IMR-90 (cell line): ENCODE measurements at regions not wholly inside any gene's neighbourhood (a gene's known extent, or its start where the extent isn't known, plus 50 kb on each side); places are given as distances from the start of the nearest gene placed in this dataset.

Experiments
- ATAC-seq: fragments of 200-7000 bp; cut with Tn5 transposase; 2 replicates; pipeline ENCODE4 v1.9.1; 2020; ENCODE audit warnings: low read depth, mild to moderate bottlenecking, moderate library complexity
- BruUV-seq: library from RNA; stranded (reverse); fragments of 400-500 nt; replicated peaks from 2 replicates; lab custom pipeline; 2021; lab: Mats Ljungman, UMichigan
- CTCF ChIA-PET: fragments of 300-600 bp; formaldehyde crosslinking; extraction: SDS; loops from one replicate; lab custom pipeline; 2021; ENCODE audit warnings: antibody characterized with exemption; lab: Yijun Ruan, JAX
- POLR2A ChIA-PET: fragments of 300-600 bp; sonication (Branson Sonifier 250); formaldehyde crosslinking; loops from one replicate; lab custom pipeline; 2022; ENCODE audit warnings: antibody characterized with exemption; ENCODE audit not compliant: unreplicated experiment; lab: Charles Lee
- DNase-seq: peaks from one replicate; pipeline ENCODE4 v3.0.0; 2013
- H2AFZ ChIP-seq: replicated peaks from 2 replicates; pipeline ENCODE3; 2013; ENCODE audit warnings: low read length, mild to moderate bottlenecking; ENCODE audit not compliant: poor library complexity
- H2AK5ac ChIP-seq: 2 replicates; pipeline ENCODE4 v1.6.1; 2013; ENCODE audit warnings: low read depth, low read length, inconsistent platforms
- H2AK9ac ChIP-seq: replicated peaks from 2 replicates; pipeline ENCODE3; 2013; ENCODE audit warnings: mild to moderate bottlenecking, low read depth, low read length, moderate library complexity; ENCODE audit not compliant: poor library complexity
- H2BK120ac ChIP-seq: 2 replicates; pipeline ENCODE4 v1.6.1; 2013; ENCODE audit warnings: low read depth, low read length, inconsistent platforms
- H2BK15ac ChIP-seq: 3 replicates; pipeline ENCODE4 v1.6.1; 2013; ENCODE audit warnings: low read depth, low read length, inconsistent platforms
- H2BK20ac ChIP-seq: 2 replicates; pipeline ENCODE4 v1.6.1; 2013; ENCODE audit warnings: low read depth, mild to moderate bottlenecking, inconsistent platforms, low read length, moderate library complexity
- H2BK5ac ChIP-seq: 2 replicates; pipeline ENCODE4 v1.6.1; 2013; ENCODE audit warnings: mild to moderate bottlenecking, low read depth, low read length, inconsistent platforms; ENCODE audit not compliant: poor library complexity, severe bottlenecking
- H3K14ac ChIP-seq: replicated peaks from 2 replicates; pipeline ENCODE4 v1.6.1; 2013; ENCODE audit warnings: low read depth, low read length, inconsistent platforms
- H3K18ac ChIP-seq: 2 replicates; pipeline ENCODE4 v1.6.1; 2013; ENCODE audit warnings: low read depth, low read length, control low read depth
- H3K23ac ChIP-seq: 2 replicates; pipeline ENCODE4 v1.6.1; 2013; ENCODE audit warnings: low read depth, low read length, inconsistent platforms
- H3K27ac ChIP-seq: 2 replicates; pipeline ENCODE4 v1.5.1; 2013; ENCODE audit warnings: mild to moderate bottlenecking, control low read depth, low read length; ENCODE audit not compliant: insufficient read depth
- H3K27me3 ChIP-seq: 2 replicates; pipeline ENCODE4 v1.6.1; 2013; ENCODE audit warnings: low read length; ENCODE audit not compliant: control insufficient read depth, insufficient read depth
- H3K36me3 ChIP-seq: 2 replicates; pipeline ENCODE4 v1.6.1; 2013; ENCODE audit warnings: low read length, mixed read lengths; ENCODE audit not compliant: control insufficient read depth, insufficient read depth
- H3K4ac ChIP-seq: 2 replicates; pipeline ENCODE4 v1.6.1; 2013; ENCODE audit warnings: low read depth, low read length, inconsistent platforms
- H3K4me1 ChIP-seq: 2 replicates; pipeline ENCODE4 v1.6.1; 2013; ENCODE audit warnings: low read length, mixed read lengths; ENCODE audit not compliant: control insufficient read depth, insufficient read depth
- H3K4me2 ChIP-seq: 2 replicates; pipeline ENCODE4 v1.6.1; 2013; ENCODE audit warnings: low read depth, mild to moderate bottlenecking, control low read depth, low read length, moderate library complexity
- H3K4me3 ChIP-seq: 2 replicates; pipeline ENCODE4 v1.5.1; 2013; ENCODE audit warnings: low read depth, mild to moderate bottlenecking, control low read depth, low read length, moderate library complexity; ENCODE audit not compliant: insufficient read depth
- H3K56ac ChIP-seq: 2 replicates; pipeline ENCODE4 v1.6.1; 2013; ENCODE audit warnings: low read length, inconsistent platforms; ENCODE audit not compliant: insufficient read depth; ENCODE audit errors: extremely low read depth
- H3K79me1 ChIP-seq, 2 experiments: 2 replicates each; pipeline ENCODE4 v1.6.1; 2013; ENCODE audit warnings: low read length in 2 of 2, inconsistent platforms in 1 of 2, low read depth in 1 of 2
- H3K9ac ChIP-seq: 2 replicates; pipeline ENCODE4 v1.6.1; 2013; ENCODE audit warnings: low read depth, low read length, control low read depth
- H3K9me1 ChIP-seq: 2 replicates; pipeline ENCODE4 v1.6.1; 2013; ENCODE audit warnings: low read length, inconsistent platforms; ENCODE audit not compliant: insufficient read depth
- H3K9me3 ChIP-seq: 2 replicates; pipeline ENCODE4 v1.6.1; 2013; ENCODE audit warnings: low read length; ENCODE audit not compliant: control insufficient read depth, insufficient read depth
- H4K20me1 ChIP-seq: 2 replicates; pipeline ENCODE4 v1.6.1; 2013; ENCODE audit warnings: low read length, inconsistent platforms; ENCODE audit not compliant: insufficient read depth
- H4K5ac ChIP-seq: 2 replicates; pipeline ENCODE4 v1.6.1; 2013; ENCODE audit warnings: mild to moderate bottlenecking, low read depth, low read length, control low read depth
- H4K8ac ChIP-seq, 2 experiments: 2 replicates each; pipeline ENCODE4 v1.6.1; 2013; ENCODE audit warnings: low read depth in 2 of 2, low read length in 2 of 2, control low read depth in 1 of 2, inconsistent platforms in 1 of 2
- H4K91ac ChIP-seq: 2 replicates; pipeline ENCODE4 v1.6.1; 2013; ENCODE audit warnings: low read depth, low read length, inconsistent platforms; ENCODE audit not compliant: insufficient read depth
- BHLHE40 ChIP-seq: fragments of 150-350 bp; IDR thresholded peaks from 2 replicates; pipeline ENCODE4 v1.6.1; 2016; ENCODE audit warnings: mild to moderate bottlenecking, low read depth, low read length
- CEBPB ChIP-seq: IDR thresholded peaks from 2 replicates; pipeline ENCODE4 v1.6.1; 2012; ENCODE audit warnings: low read depth, low read length, improper control_type of control experiment
- CHD1 ChIP-seq: IDR thresholded peaks from 2 replicates; pipeline ENCODE4 v1.6.1; 2012; ENCODE audit warnings: low read depth, low read length, improper control_type of control experiment
- CTCF ChIP-seq: conservative IDR thresholded peaks from 2 replicates; pipeline ENCODE4 v1.5.1; 2012; ENCODE audit warnings: mild to moderate bottlenecking, low read depth, low read length, improper control_type of control experiment
- ELK1 ChIP-seq: fragments of 150-350 bp; IDR thresholded peaks from 2 replicates; pipeline ENCODE4 v1.6.1; 2016; ENCODE audit warnings: low read depth, mild to moderate bottlenecking, low read length, moderate library complexity, borderline replicate concordance
- FOS ChIP-seq: fragments of 150-350 bp; IDR thresholded peaks from 2 replicates; pipeline ENCODE4 v1.6.1; 2016; ENCODE audit warnings: low read depth, low read length
- MAFK ChIP-seq: IDR thresholded peaks from 2 replicates; pipeline ENCODE4 v1.6.1; 2012; ENCODE audit warnings: low read depth, low read length, improper control_type of control experiment
- MAZ ChIP-seq: IDR thresholded peaks from 2 replicates; pipeline ENCODE4 v1.6.1; 2012; ENCODE audit warnings: low read depth, mild to moderate bottlenecking, low read length, improper control_type of control experiment, moderate library complexity, borderline replicate concordance
- MXI1 ChIP-seq: IDR thresholded peaks from 2 replicates; pipeline ENCODE4 v1.6.1; 2012; ENCODE audit warnings: low read depth, mild to moderate bottlenecking, low read length, moderate library complexity, borderline replicate concordance
- NFE2L2 ChIP-seq: fragments of 150-350 bp; IDR thresholded peaks from 2 replicates; pipeline ENCODE4 v1.6.1; 2016; ENCODE audit warnings: low read depth, mild to moderate bottlenecking, low read length
- POLR2A ChIP-seq: IDR thresholded peaks from 2 replicates; pipeline ENCODE4 v1.6.1; 2012; ENCODE audit warnings: mild to moderate bottlenecking, low read depth, low read length
- RAD21 ChIP-seq: IDR thresholded peaks from 2 replicates; pipeline ENCODE4 v1.6.1; 2012; ENCODE audit warnings: low read length, improper control_type of control experiment
- RCOR1 ChIP-seq: IDR thresholded peaks from 2 replicates; pipeline ENCODE4 v1.6.1; 2012; ENCODE audit warnings: mild to moderate bottlenecking, low read length, improper control_type of control experiment; ENCODE audit not compliant: insufficient replicate concordance
- RFX5 ChIP-seq: IDR thresholded peaks from 2 replicates; pipeline ENCODE4 v1.8.0; 2012; ENCODE audit warnings: low read depth, mild to moderate bottlenecking, low read length, moderate library complexity
- SMC3 ChIP-seq: fragments of 150-350 bp; IDR thresholded peaks from 2 replicates; pipeline ENCODE4 v1.6.1; 2016; ENCODE audit warnings: low read depth, mild to moderate bottlenecking, antibody characterized with exemption, low read length, moderate library complexity
- USF2 ChIP-seq: fragments of 150-350 bp; IDR thresholded peaks from 2 replicates; pipeline ENCODE4 v1.6.1; 2017; ENCODE audit warnings: mild to moderate bottlenecking, antibody characterized with exemption, low read length, low read depth
- WGBS, 2 experiments: methylation state at CpG; one replicate each; pipeline versions ENCODE4 v1.1.5 to v1.1.7; 2013; ENCODE audit warnings: missing lambda C conversion rate in 2 of 2; ENCODE audit not compliant: insufficient read length in 1 of 2; ENCODE audit errors: extremely low coverage in 2 of 2; 5-methylcytosine and 5-hydroxymethylcytosine counted together
- dilution Hi-C: fragments of 300-500 bp; cut with HindIII; formaldehyde crosslinking; loops from one replicate; pipeline ENCODE4 v1.14.3; 2018; ENCODE audit warnings: low sequenced_read_pairs; ENCODE audit not compliant: unreplicated experiment
- in situ Hi-C: fragments of 300-500 bp; cut with MboI; formaldehyde crosslinking; loops from 3 replicates; pipeline ENCODE4 v1.14.3; 2019; ENCODE audit warnings: low sequenced_read_pairs, inconsistent platforms, mixed read lengths
- intact Hi-C: fragments of 100-400 bp; cut with micrococcal nuclease; formaldehyde crosslinking; loops from 2 replicates; pipeline ENCODE4 v1.10.0; 2022

GRCh38 chr6:51141080-51141479, 322.4 kb downstream of the TFAP2B start:
- ChIA-PET POLR2A (no interaction called here), CTCF (no interaction called here)
- Histone ChIP-seq H3K23ac (no peak overlapping the region), H3K79me1 (no peaks in the 10 kb centered on the region), H3K4me3 (no peak overlapping the region), H4K5ac (no peak overlapping the region), H3K36me3 (no peaks in the 10 kb centered on the region), H2BK120ac (no peak overlapping the region), H2BK20ac (no peak overlapping the region), H3K4me1 (no peaks in the 10 kb centered on the region), H4K20me1 (no peaks in the 10 kb centered on the region), H2AK5ac (no peak overlapping the region), H2BK5ac (no peak overlapping the region), H2AFZ (no peak overlapping the region), H2AK9ac (no peak overlapping the region), H3K14ac (no peak overlapping the region), H3K9me1 (no peaks in the 10 kb centered on the region), H4K8ac (no peak overlapping the region), H2BK15ac (no peak overlapping the region), H3K4ac (no peak overlapping the region), H3K27ac (no peak overlapping the region), H4K91ac (no peak overlapping the region), H3K4me2 (no peak overlapping the region), H3K9me3 (peaks cover 6% of the 10 kb centered on the region; the same call in 1 of the 2 replicates), H3K9ac (no peak overlapping the region), H3K56ac (no peak overlapping the region), H3K18ac (no peak overlapping the region), H3K27me3 (no peaks in the 10 kb centered on the region)
- WGBS, 2 experiments, result no CpG with 5 or more reads among the region's 2 CpGs
- no peak for DNase-seq
- BruUV-seq, result no TSS peak
- no peak for ATAC-seq
- dilution Hi-C loops (no loop called here), in situ Hi-C loops (no loop called here), intact Hi-C loops (no loop called here)
- TF ChIP-seq RAD21 (no peak), MAZ (no peak), ELK1 (no peak), MAFK (no peak), FOS (no peak), SMC3 (no peak), CHD1 (no peak), NFE2L2 (no peak), RFX5 (no peak), BHLHE40 (no peak), MXI1 (no peak), CTCF (no peak), POLR2A (no peak), USF2 (no peak), CEBPB (no peak), RCOR1 (no peak)
